ENCODE measurements at regions not wholly inside any gene's neighbourhood (a gene's known extent, or its start where the extent isn't known, plus 50 kb on each side); places are given as distances from the start of the nearest gene placed in this dataset.

DNA sequence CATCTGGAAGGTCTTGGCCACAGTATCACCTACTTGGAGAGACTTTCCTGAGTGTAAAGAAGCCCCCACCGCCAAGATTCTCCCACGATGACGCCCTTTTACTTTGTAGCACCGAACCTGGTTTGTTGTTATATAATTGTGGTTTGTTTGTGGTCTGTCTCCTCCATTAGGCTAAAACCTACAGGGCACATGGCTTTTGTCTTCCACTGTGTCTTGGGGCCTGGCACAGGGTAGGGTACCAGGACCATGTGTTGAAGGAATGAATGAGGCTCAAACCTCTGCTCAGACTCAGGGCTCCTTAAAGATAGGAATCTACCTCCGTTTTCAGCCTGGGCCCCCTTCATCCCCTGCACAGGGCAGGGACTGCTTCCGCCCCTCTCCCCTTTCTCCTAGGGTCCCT is 59.4 kb upstream of the CCDC167 start:
- Histone ChIP-seq H3K27ac (ENCODE audit: low read depth, low read length, poor library complexity, severe bottlenecking) (no peak overlapping the region), H3K79me2 (ENCODE audit: insufficient read depth, low read depth, low read length) (no peaks in the 10 kb centered on the region), H3K9me2 (ENCODE audit: insufficient read depth, low read length) (no peaks in the 10 kb centered on the region), H3K4me3 (ENCODE audit: low read depth, low read length, poor library complexity, severe bottlenecking) (no peak overlapping the region), H3K9me3 (ENCODE audit: low read length) (no peaks in the 10 kb centered on the region), H3K4me1 (ENCODE audit: insufficient read depth, low read length, poor library complexity, severe bottlenecking) (peaks cover 75% of the 10 kb centered on the region), H2AFZ (ENCODE audit: low read length) (no peak overlapping the region), H4K20me1 (ENCODE audit: insufficient read depth, low read length) (no peaks in the 10 kb centered on the region), H3K36me3 (ENCODE audit: insufficient read depth, low read length) (no peaks in the 10 kb centered on the region), H3K4me2 (ENCODE audit: low read length) (peak overlapping the region; percentile 12; the same call in 1 of the 2 replicates)
- ChIA-PET CTCF (ENCODE audit: unreplicated experiment) (interaction anchor here (1.1 kb wide), 1 partner anchor 10 kb away, joined by 6 read pairs; no protein-coding TSS in a partner anchor), POLR2A (interaction anchor here (1.1 kb wide), 1 partner anchor 9 kb away, joined by 4 read pairs; no protein-coding TSS in a partner anchor)
- no peak for DNase-seq (ENCODE audit: low spot score)
- no TSS peak for BruUV-seq (replicated peaks)
- TF ChIP-seq EZH2phosphoT487 (IDR thresholded peaks at IDR 0.05; ENCODE audit: borderline replicate concordance, low read depth, low read length), result no peak
- intact Hi-C loops (cut with micrococcal nuclease; ENCODE audit: unreplicated experiment), result no loop called here

DNA sequence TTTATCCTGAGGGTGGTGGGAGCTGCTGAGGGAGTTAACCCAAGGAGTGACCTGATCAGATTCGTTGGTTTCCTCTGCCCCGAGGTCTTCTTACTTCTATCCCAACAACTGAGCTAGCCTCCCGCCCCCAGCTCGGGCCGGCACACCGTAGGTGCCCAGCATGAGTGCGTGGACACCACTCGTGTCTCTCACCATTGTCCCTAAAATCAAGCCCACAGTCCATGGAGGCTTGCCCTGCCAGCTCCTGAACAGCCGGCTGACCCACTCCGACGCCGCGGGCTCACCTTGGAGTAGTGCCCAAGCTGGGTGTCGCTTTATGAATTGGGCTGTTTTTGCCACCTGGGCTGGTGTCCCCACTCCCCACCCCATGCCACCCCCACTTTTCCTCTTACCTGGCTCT is 59.0 kb upstream of the CCDC167 start:
- no peak overlapping the region for H3K4me2 ChIP-seq (ENCODE audit: low read length)
- no TSS peak for BruUV-seq (replicated peaks)
- TF ChIP-seq, protein P1, sequence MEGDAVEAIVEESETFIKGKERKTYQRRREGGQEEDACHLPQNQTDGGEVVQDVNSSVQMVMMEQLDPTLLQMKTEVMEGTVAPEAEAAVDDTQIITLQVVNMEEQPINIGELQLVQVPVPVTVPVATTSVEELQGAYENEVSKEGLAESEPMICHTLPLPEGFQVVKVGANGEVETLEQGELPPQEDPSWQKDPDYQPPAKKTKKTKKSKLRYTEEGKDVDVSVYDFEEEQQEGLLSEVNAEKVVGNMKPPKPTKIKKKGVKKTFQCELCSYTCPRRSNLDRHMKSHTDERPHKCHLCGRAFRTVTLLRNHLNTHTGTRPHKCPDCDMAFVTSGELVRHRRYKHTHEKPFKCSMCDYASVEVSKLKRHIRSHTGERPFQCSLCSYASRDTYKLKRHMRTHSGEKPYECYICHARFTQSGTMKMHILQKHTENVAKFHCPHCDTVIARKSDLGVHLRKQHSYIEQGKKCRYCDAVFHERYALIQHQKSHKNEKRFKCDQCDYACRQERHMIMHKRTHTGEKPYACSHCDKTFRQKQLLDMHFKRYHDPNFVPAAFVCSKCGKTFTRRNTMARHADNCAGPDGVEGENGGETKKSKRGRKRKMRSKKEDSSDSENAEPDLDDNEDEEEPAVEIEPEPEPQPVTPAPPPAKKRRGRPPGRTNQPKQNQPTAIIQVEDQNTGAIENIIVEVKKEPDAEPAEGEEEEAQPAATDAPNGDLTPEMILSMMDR (conservative IDR thresholded peaks at IDR 0.05; ENCODE audit: low read length), result no peak
- no peak for TF ChIP-seq EZH2phosphoT487 (IDR thresholded peaks at IDR 0.05; ENCODE audit: borderline replicate concordance, low read depth, low read length)
- CTCF ChIA-PET (ENCODE audit: unreplicated experiment), result interaction anchor here (1.1 kb wide), 1 partner anchor 9 kb away, joined by 6 read pairs; no protein-coding TSS in a partner anchor
- H4K20me1 ChIP-seq (ENCODE audit: insufficient read depth, low read length), result no peaks in the 10 kb centered on the region
- H3K36me3 ChIP-seq (ENCODE audit: insufficient read depth, low read length), result no peaks in the 10 kb centered on the region
- no peak overlapping the region for H3K27ac ChIP-seq (ENCODE audit: low read depth, low read length, poor library complexity, severe bottlenecking)
- no peaks in the 10 kb centered on the region for H3K9me2 ChIP-seq (ENCODE audit: insufficient read depth, low read length)
- H3K79me2 ChIP-seq (ENCODE audit: insufficient read depth, low read depth, low read length), result no peaks in the 10 kb centered on the region
- intact Hi-C loops (cut with micrococcal nuclease; ENCODE audit: unreplicated experiment), result no loop called here
- POLR2A ChIA-PET, result interaction anchor here (0.9 kb wide), 1 partner anchor 14 kb away, joined by 3 read pairs; no protein-coding TSS in a partner anchor
- DNase-seq (ENCODE audit: low spot score), result no peak
- no peak overlapping the region for H3K4me3 ChIP-seq (ENCODE audit: low read depth, low read length, poor library complexity, severe bottlenecking)
- no peak overlapping the region for H2AFZ ChIP-seq (ENCODE audit: low read length)
- H3K9me3 ChIP-seq (ENCODE audit: low read length), result no peaks in the 10 kb centered on the region
- peaks cover 79% of the 10 kb centered on the region for H3K4me1 ChIP-seq (ENCODE audit: insufficient read depth, low read length, poor library complexity, severe bottlenecking)

DNA sequence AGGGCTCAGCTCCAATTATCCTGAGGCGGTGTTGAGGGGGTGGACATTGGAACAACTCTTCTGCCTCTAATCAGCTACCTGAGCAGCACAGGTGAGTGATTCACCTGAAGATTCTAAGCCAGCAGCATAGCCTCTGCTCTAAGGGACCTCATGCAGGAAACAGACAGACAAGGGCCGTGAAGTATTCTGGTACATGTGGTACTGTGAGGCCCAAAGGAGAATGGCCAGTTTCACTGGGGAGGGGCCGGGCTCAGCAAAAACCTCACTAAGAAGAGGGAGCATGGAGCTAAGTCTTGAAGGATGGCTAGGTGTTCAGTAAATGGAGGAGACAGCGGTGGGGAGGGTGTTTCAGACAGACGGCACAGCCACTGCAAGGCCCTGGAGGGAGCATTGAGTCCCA is 58.5 kb upstream of the CCDC167 start:
- Histone ChIP-seq H3K79me2 (ENCODE audit: insufficient read depth, low read depth, low read length) (no peaks in the 10 kb centered on the region), H3K4me3 (ENCODE audit: low read depth, low read length, poor library complexity, severe bottlenecking) (no peak overlapping the region), H4K20me1 (ENCODE audit: insufficient read depth, low read length) (no peaks in the 10 kb centered on the region), H3K27ac (ENCODE audit: low read depth, low read length, poor library complexity, severe bottlenecking) (no peak overlapping the region), H3K9me2 (ENCODE audit: insufficient read depth, low read length) (no peaks in the 10 kb centered on the region), H3K36me3 (ENCODE audit: insufficient read depth, low read length) (no peaks in the 10 kb centered on the region), H3K9me3 (ENCODE audit: low read length) (no peaks in the 10 kb centered on the region), H3K4me2 (ENCODE audit: low read length) (no peak overlapping the region), H3K4me1 (ENCODE audit: insufficient read depth, low read length, poor library complexity, severe bottlenecking) (peaks cover 81% of the 10 kb centered on the region), H2AFZ (ENCODE audit: low read length) (no peak overlapping the region)
- no peak for TF ChIP-seq EZH2phosphoT487 (IDR thresholded peaks at IDR 0.05; ENCODE audit: borderline replicate concordance, low read depth, low read length)
- TF ChIP-seq, protein P1 (conservative IDR thresholded peaks at IDR 0.05; ENCODE audit: low read length), result no peak
- POLR2A ChIA-PET, result interaction anchor here (0.6 to 0.9 kb wide), 3 partner anchors 13 to 466 kb away, joined by 3 to 5 read pairs (median 4); no protein-coding TSS in a partner anchor
- no TSS peak for BruUV-seq (replicated peaks)
- intact Hi-C loops (cut with micrococcal nuclease; ENCODE audit: unreplicated experiment), result no loop called here
- CTCF ChIA-PET (ENCODE audit: unreplicated experiment), result no interaction called here
- DNase-seq (ENCODE audit: low spot score), result no peak

Data from OCI-LY7 (cell line).